Stimulated activated CD4-positive, alpha-beta T cell treated with anti-CD3 and anti-CD28 coated beads, Interleukin-15, amount 100 ng/mL, for 48 hours (primary cell): ENCODE measurements at regions not wholly inside any gene's neighbourhood (a gene's known extent, or its start where the extent isn't known, plus 50 kb on each side); places are given as distances from the start of the nearest gene placed in this dataset.

ENCODE experiments used
- DNase-seq, 2 donors: peaks; one replicate each; pipeline ENCODE4 v3.0.0-alpha.2; 2020; ENCODE audit warnings: low read depth in 2 of 2

- no peak for DNase-seq
Observed at GRCh38 chr20:23167431-23167830, 81.3 kb upstream of the CD93 start.

- DNase-seq: no peak
Observed at GRCh38 chr20:23166563-23166962, 80.4 kb upstream of the CD93 start.

GRCh38 chr20:23165964-23166363, 79.8 kb upstream of the CD93 start:
- DNase-seq: no peak

GRCh38 chr20:23165307-23165750, 79.2 kb upstream of the CD93 start:
- no peak for DNase-seq

- no peak for DNase-seq
Observed at GRCh38 chr20:23164176-23164601, 78.1 kb upstream of the CD93 start.

- no peak for DNase-seq
Observed at GRCh38 chr20:23163562-23163961, 77.4 kb upstream of the CD93 start.

- no peak for DNase-seq
Observed at GRCh38 chr20:23162887-23163286, 76.8 kb upstream of the CD93 start.

- DNase-seq: no peak
Observed at GRCh38 chr20:23161968-23162696, 76.0 kb upstream of the CD93 start.

- DNase-seq: no peak
Observed at GRCh38 chr20:23161244-23161891, 75.2 kb upstream of the CD93 start.

GRCh38 chr20:23160536-23161243, 74.6 kb upstream of the CD93 start:
- no peak for DNase-seq

- no peak for DNase-seq
Observed at GRCh38 chr20:23159947-23160318, 73.8 kb upstream of the CD93 start.

- DNase-seq: no peak
Observed at GRCh38 chr20:23159256-23159946, 73.3 kb upstream of the CD93 start.

GRCh38 chr20:23157734-23158133, 71.6 kb upstream of the CD93 start:
- DNase-seq: no peak

GRCh38 chr20:23156842-23157423, 70.8 kb upstream of the CD93 start:
- DNase-seq: no peak

- DNase-seq: no peak
Observed at GRCh38 chr20:23156170-23156841, 70.2 kb upstream of the CD93 start.

GRCh38 chr20:23155141-23155590, 69.0 kb upstream of the CD93 start:
- no peak for DNase-seq

GRCh38 chr20:23153696-23154341, 67.7 kb upstream of the CD93 start:
- no peak for DNase-seq

GRCh38 chr20:23152902-23153301, 66.8 kb upstream of the CD93 start:
- no peak for DNase-seq

GRCh38 chr20:23152308-23152892, 66.3 kb upstream of the CD93 start:
- DNase-seq: no peak

- no peak for DNase-seq
Observed at GRCh38 chr20:23151885-23152284, 65.8 kb upstream of the CD93 start.
